ENCODE measurements at regions not wholly inside any gene's neighbourhood (a gene's known extent, or its start where the extent isn't known, plus 50 kb on each side); places are given as distances from the start of the nearest gene placed in this dataset.

DNA sequence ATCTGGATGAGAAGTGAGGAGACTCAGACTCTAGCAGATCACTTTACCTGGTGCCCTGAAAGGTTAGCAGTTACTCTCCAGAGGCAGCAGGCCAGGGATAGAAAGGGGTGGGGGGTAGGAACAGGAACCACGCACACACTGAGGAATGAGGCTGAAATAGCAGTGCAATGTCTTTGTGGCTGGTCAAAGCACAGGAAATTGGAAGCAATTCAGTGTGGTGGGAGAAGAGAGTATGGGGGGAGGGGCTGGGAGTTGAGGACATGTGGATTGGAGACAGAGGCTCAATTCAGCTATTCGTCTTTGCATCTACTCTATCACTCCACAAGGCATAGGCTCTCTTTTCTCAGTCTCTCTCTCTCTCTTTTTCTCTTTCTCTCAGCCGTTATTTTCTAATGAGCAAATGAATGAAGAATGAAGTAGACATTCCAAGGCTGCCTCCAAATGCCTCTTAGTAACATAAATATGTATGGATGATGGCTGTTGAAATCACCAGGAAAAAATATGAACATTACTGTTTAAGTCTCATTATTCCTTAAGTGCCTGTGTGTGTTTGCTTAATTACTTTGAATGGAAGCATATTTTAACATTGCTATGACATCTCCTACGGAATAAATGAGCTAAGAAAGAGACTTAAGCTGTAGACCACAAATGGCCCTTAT lies 979.4 kb downstream of the TSN start:
- TF ChIP-seq POLR2A (IDR thresholded peaks at IDR 0.05; ENCODE audit: low read length) (no peak), GATA1 (IDR thresholded peaks at IDR 0.05; ENCODE audit: low read depth, low read length) (no peak)
